OCI-LY1 (cell line): ENCODE measurements at regions not wholly inside any gene's neighbourhood (a gene's known extent, or its start where the extent isn't known, plus 50 kb on each side); places are given as distances from the start of the nearest gene placed in this dataset.

Experiments used
- CTCF ChIP-seq: fragments of 200-600 bp; sonication (generic), shearing (Covaris generic); IDR thresholded peaks from 2 replicates; pipeline ENCODE4 v1.5.1; 2017; ENCODE audit warnings: mild to moderate bottlenecking, antibody characterized with exemption, low read length, moderate library complexity, mixed read lengths
- EZH2 ChIP-seq: fragments of 200-600 bp; sonication (generic), shearing (Covaris generic); IDR thresholded peaks from 2 replicates; pipeline ENCODE4 v1.8.0; 2017; ENCODE audit warnings: borderline replicate concordance, mixed run types, mild to moderate bottlenecking, antibody characterized with exemption, low read length, moderate library complexity, mixed read lengths

- TF ChIP-seq CTCF (no peak), EZH2 (no peak)
Observed at GRCh38 chr3:35144011-35144410, 495.3 kb upstream of the ARPP21 start.
